Smooth muscle cell (in vitro differentiated cells): ENCODE measurements at regions not wholly inside any gene's neighbourhood (a gene's known extent, or its start where the extent isn't known, plus 50 kb on each side); places are given as distances from the start of the nearest gene placed in this dataset.
A peak's percentile ranks its signal among the peaks of the same experiment; 100 is the strongest.

Source experiments
- DNase-seq: peaks from one replicate; lab custom pipeline; 2025; ENCODE audit not compliant: unreplicated experiment; lab: John Stamatoyannopoulos, UW
- H2AFZ ChIP-seq: fragments of 200-600 bp; sonication (generic); 2 replicates; pipeline ENCODE4 v1.6.0; 2016; ENCODE audit warnings: antibody characterized with exemption, low read depth, mild to moderate bottlenecking
- H3F3A ChIP-seq: fragments of 200-600 bp; sonication (generic); 2 replicates; pipeline ENCODE4 v1.6.0; 2017; ENCODE audit warnings: antibody characterized with exemption, low read depth
- H3K27ac ChIP-seq: fragments of 200-600 bp; sonication (generic); 2 replicates; pipeline ENCODE4 v1.5.1; 2016; ENCODE audit warnings: low read depth, mild to moderate bottlenecking
- H3K27me3 ChIP-seq: fragments of 200-600 bp; sonication (generic); 2 replicates; pipeline ENCODE4 v1.6.1; 2016; ENCODE audit warnings: low read depth, mild to moderate bottlenecking
- H3K36me3 ChIP-seq: fragments of 200-600 bp; sonication (generic); 2 replicates; pipeline ENCODE4 v1.5.1; 2016; ENCODE audit warnings: low read depth
- H3K4me1 ChIP-seq: fragments of 200-600 bp; sonication (generic); 2 replicates; pipeline ENCODE4 v1.5.1; 2016; ENCODE audit warnings: low read depth
- H3K4me2 ChIP-seq: fragments of 200-600 bp; sonication (generic); 2 replicates; pipeline ENCODE4 v1.6.0; 2016; ENCODE audit warnings: mild to moderate bottlenecking
- H3K4me3 ChIP-seq: fragments of 200-600 bp; sonication (generic); 2 replicates; pipeline ENCODE4 v1.5.1; 2016; ENCODE audit warnings: mild to moderate bottlenecking
- H3K79me2 ChIP-seq: fragments of 200-600 bp; sonication (generic); 2 replicates; pipeline ENCODE4 v1.6.0; 2016; ENCODE audit warnings: low read depth, mild to moderate bottlenecking
- H3K9ac ChIP-seq: fragments of 200-600 bp; sonication (generic); 2 replicates; pipeline ENCODE4 v1.6.0; 2016; ENCODE audit warnings: low read depth
- H3K9me3 ChIP-seq: fragments of 200-600 bp; sonication (generic); replicated peaks from 2 replicates; pipeline ENCODE4 v1.5.1; 2016; ENCODE audit warnings: low read depth
- H4K20me1 ChIP-seq: fragments of 200-600 bp; sonication (generic); 2 replicates; pipeline ENCODE4 v1.6.0; 2016; ENCODE audit warnings: low read depth
- WGBS: methylation state at CpG from one replicate; pipeline ENCODE4 v1.1.7; 2016; ENCODE audit warnings: low lambda C conversion rate; 5-methylcytosine and 5-hydroxymethylcytosine counted together
- TF ChIP-seq, protein P1 (sequence below): fragments of 200-600 bp; sonication (generic); IDR thresholded peaks from 2 replicates; pipeline ENCODE4 v1.5.1; 2017; ENCODE audit warnings: borderline replicate concordance, mild to moderate bottlenecking, antibody characterized with exemption; ENCODE audit not compliant: insufficient read depth, poor library complexity, severe bottlenecking

DNA sequence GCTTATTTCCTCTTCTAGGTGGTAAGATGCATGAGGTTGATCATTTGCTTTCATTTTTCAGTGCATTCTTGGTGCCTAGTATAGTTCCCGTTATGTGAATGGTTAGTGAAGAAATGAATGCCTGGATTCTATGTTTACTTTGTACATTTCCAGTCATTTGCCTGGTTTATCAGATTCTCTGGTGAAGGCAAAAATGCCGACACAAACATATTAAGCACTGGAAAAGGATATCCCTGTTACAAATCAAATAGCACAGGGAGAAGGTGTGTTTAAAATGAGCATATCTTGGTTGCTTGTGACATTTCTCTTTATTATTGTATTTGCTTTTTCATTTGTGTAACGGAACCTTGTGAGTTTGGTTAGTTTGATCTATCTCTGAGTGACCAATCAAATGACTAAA lies 211.3 kb downstream of the MBL2 start:
- H3K27ac ChIP-seq: no peak overlapping the region
- H3K79me2 ChIP-seq: no peaks in the 10 kb centered on the region
- H4K20me1 ChIP-seq: no peaks in the 10 kb centered on the region
- no peaks in the 10 kb centered on the region for H3K36me3 ChIP-seq
- H3K9ac ChIP-seq: no peak overlapping the region
- no peak overlapping the region for H3K4me2 ChIP-seq
- H2AFZ ChIP-seq: no peak overlapping the region
- no peak for DNase-seq
- WGBS: 88% methylated on average over 3 of the region's 3 CpGs
- TF ChIP-seq, protein P1, sequence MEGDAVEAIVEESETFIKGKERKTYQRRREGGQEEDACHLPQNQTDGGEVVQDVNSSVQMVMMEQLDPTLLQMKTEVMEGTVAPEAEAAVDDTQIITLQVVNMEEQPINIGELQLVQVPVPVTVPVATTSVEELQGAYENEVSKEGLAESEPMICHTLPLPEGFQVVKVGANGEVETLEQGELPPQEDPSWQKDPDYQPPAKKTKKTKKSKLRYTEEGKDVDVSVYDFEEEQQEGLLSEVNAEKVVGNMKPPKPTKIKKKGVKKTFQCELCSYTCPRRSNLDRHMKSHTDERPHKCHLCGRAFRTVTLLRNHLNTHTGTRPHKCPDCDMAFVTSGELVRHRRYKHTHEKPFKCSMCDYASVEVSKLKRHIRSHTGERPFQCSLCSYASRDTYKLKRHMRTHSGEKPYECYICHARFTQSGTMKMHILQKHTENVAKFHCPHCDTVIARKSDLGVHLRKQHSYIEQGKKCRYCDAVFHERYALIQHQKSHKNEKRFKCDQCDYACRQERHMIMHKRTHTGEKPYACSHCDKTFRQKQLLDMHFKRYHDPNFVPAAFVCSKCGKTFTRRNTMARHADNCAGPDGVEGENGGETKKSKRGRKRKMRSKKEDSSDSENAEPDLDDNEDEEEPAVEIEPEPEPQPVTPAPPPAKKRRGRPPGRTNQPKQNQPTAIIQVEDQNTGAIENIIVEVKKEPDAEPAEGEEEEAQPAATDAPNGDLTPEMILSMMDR: no peak
- H3K4me1 ChIP-seq: no peaks in the 10 kb centered on the region
- no peaks in the 10 kb centered on the region for H3K27me3 ChIP-seq
- no peaks in the 10 kb centered on the region for H3F3A ChIP-seq
- H3K9me3 ChIP-seq: no peaks in the 10 kb centered on the region
- no peak overlapping the region for H3K4me3 ChIP-seq

- Histone ChIP-seq H3K79me2 (no peaks in the 10 kb centered on the region), H3K27me3 (no peaks in the 10 kb centered on the region), H3K36me3 (no peaks in the 10 kb centered on the region), H3K4me3 (no peak overlapping the region), H2AFZ (no peak overlapping the region), H4K20me1 (no peaks in the 10 kb centered on the region), H3K9ac (no peak overlapping the region), H3K4me1 (no peaks in the 10 kb centered on the region), H3K27ac (no peak overlapping the region), H3K4me2 (no peak overlapping the region), H3F3A (no peaks in the 10 kb centered on the region), H3K9me3 (no peaks in the 10 kb centered on the region)
- 74% methylated on average over 1 of the region's 1 CpG for WGBS
- no peak for DNase-seq
- TF ChIP-seq, protein P1: no peak
Measured at GRCh38 chr10:52563360-52563759, 209.2 kb downstream of the MBL2 start.

DNA sequence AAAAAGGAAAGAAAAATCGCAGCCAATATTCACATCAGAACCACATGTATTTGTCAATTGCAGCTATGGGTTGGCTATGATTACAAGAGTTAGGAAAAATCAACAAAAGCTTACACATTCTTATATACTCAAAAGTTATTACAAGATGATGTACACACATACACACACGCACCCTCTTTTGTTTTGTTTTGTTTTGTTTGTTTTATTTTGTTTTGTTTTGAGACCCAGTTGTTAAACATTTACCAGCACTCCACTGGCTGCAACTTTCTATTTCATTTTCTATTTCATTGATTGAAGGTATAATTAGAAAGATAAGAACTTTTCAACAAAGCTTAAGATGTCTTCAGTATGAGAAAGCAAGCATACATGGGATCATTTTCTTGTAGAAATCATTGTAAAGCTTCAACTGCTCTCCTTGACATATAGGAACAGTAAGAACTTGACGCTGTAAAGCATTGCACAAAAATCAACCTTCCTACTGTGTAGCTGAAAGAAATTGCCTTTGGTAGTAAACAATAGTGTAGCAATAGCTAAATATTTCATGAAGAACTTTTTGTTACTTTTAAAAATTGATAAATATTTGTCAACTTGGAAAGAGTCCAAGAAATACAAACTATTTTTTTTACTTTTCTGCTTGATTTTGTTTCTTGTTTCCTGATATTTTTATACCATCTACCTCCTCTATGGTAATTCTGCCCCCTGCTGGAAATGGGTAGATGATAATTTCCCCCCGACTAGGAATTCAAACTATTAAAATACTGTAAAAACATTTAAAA lies 205.9 kb downstream of the MBL2 start:
- TF ChIP-seq, protein P1: peak; percentile 64
- Histone ChIP-seq H3K9ac (no peak overlapping the region), H3K4me3 (no peak overlapping the region), H2AFZ (peak overlapping the region; percentile 64), H3K36me3 (no peaks in the 10 kb centered on the region), H3K4me2 (peak overlapping the region; percentile 10), H3K79me2 (no peaks in the 10 kb centered on the region), H3K4me1 (no peaks in the 10 kb centered on the region), H3K27ac (peak overlapping the region; percentile 10), H3K9me3 (no peaks in the 10 kb centered on the region), H3K27me3 (no peaks in the 10 kb centered on the region), H3F3A (no peaks in the 10 kb centered on the region), H4K20me1 (no peaks in the 10 kb centered on the region)
- 61% methylated on average over 4 of the region's 4 CpGs for WGBS
- DNase-seq: no peak

- Histone ChIP-seq H3K4me3 (no peak overlapping the region), H3K36me3 (no peaks in the 10 kb centered on the region), H3K4me1 (no peaks in the 10 kb centered on the region), H3K4me2 (no peak overlapping the region), H3F3A (no peaks in the 10 kb centered on the region), H3K79me2 (no peaks in the 10 kb centered on the region), H3K27me3 (no peaks in the 10 kb centered on the region), H3K27ac (no peak overlapping the region), H4K20me1 (no peaks in the 10 kb centered on the region), H3K9ac (no peak overlapping the region), H3K9me3 (no peaks in the 10 kb centered on the region), H2AFZ (peak overlapping the region; percentile 64)
- 79% methylated on average over 3 of the region's 3 CpGs for WGBS
- no peak for DNase-seq
- TF ChIP-seq, protein P1: no peak
Measured at GRCh38 chr10:52567247-52567580, 205.4 kb downstream of the MBL2 start.
